Amygdala (tissue), 56 donors: ENCODE measurements at regions not wholly inside any gene's neighbourhood (a gene's known extent, or its start where the extent isn't known, plus 50 kb on each side); places are given as distances from the start of the nearest gene placed in this dataset.

Experiments
- DNase-seq, 56 donors: peaks; one replicate each; lab custom pipeline; 2025; lab: John Stamatoyannopoulos, UW

- DNase-seq: no peak
Observed at GRCh38 chr3:23100106-23100505, 103.0 kb upstream of the UBE2E2 start.

- DNase-seq: no peak
Observed at GRCh38 chr3:23103764-23104163, 99.4 kb upstream of the UBE2E2 start.

- no peak for DNase-seq
Observed at GRCh38 chr3:23105048-23105447, 98.1 kb upstream of the UBE2E2 start.

GRCh38 chr3:23106666-23107065 is 96.5 kb upstream of the UBE2E2 start:
- DNase-seq: no peak

- DNase-seq: no peak
Observed at GRCh38 chr3:23107221-23107620, 95.9 kb upstream of the UBE2E2 start.

- DNase-seq: no peak
Observed at GRCh38 chr3:23108451-23109057, 94.6 kb upstream of the UBE2E2 start.

- no peak for DNase-seq
Observed at GRCh38 chr3:23111286-23111685, 91.8 kb upstream of the UBE2E2 start.

GRCh38 chr3:23111797-23112196 is 91.3 kb upstream of the UBE2E2 start:
- DNase-seq: no peak

- no peak for DNase-seq
Observed at GRCh38 chr3:23112491-23112890, 90.6 kb upstream of the UBE2E2 start.

- DNase-seq: no peak
Observed at GRCh38 chr3:23113455-23114171, 89.5 kb upstream of the UBE2E2 start.

- no peak for DNase-seq
Observed at GRCh38 chr3:23114432-23114831, 88.7 kb upstream of the UBE2E2 start.

GRCh38 chr3:23115171-23115877 is 87.8 kb upstream of the UBE2E2 start:
- DNase-seq: no peak

- no peak for DNase-seq
Observed at GRCh38 chr3:23116081-23116837, 86.9 kb upstream of the UBE2E2 start.

GRCh38 chr3:23117856-23118255 is 85.3 kb upstream of the UBE2E2 start:
- DNase-seq: no peak

- no peak for DNase-seq
Observed at GRCh38 chr3:23127196-23127595, 75.9 kb upstream of the UBE2E2 start.

- no peak for DNase-seq
Observed at GRCh38 chr3:23128655-23129054, 74.5 kb upstream of the UBE2E2 start.

GRCh38 chr3:23129117-23129516 is 74.0 kb upstream of the UBE2E2 start:
- DNase-seq: no peak

- no peak for DNase-seq
Observed at GRCh38 chr3:23129817-23130216, 73.3 kb upstream of the UBE2E2 start.

GRCh38 chr3:23130406-23130805 is 72.7 kb upstream of the UBE2E2 start:
- DNase-seq: no peak

- no peak for DNase-seq
Observed at GRCh38 chr3:23135026-23135785, 67.9 kb upstream of the UBE2E2 start.
